GM19324 (cell line): ENCODE measurements at regions not wholly inside any gene's neighbourhood (a gene's known extent, or its start where the extent isn't known, plus 50 kb on each side); places are given as distances from the start of the nearest gene placed in this dataset.
"Not testable (repeated sequence)": the region's sequence is repeated elsewhere in the genome, so short reads cannot be mapped to it uniquely, and the experiment has no call there.

Experiments used
- ATAC-seq: cut with Tn5 transposase; IDR thresholded peaks from one replicate; pipeline ENCODE4 v1.9.1; 2021; ENCODE audit warnings: mild to moderate bottlenecking, moderate library complexity; ENCODE audit not compliant: unreplicated experiment, low FRiP score

- no peak for ATAC-seq
Measured at GRCh38 chr3:104149154-104149553, 1217.6 kb upstream of the ALCAM start.

GRCh38 chr3:104150724-104151123 is 1216.0 kb upstream of the ALCAM start:
- no peak for ATAC-seq

DNA sequence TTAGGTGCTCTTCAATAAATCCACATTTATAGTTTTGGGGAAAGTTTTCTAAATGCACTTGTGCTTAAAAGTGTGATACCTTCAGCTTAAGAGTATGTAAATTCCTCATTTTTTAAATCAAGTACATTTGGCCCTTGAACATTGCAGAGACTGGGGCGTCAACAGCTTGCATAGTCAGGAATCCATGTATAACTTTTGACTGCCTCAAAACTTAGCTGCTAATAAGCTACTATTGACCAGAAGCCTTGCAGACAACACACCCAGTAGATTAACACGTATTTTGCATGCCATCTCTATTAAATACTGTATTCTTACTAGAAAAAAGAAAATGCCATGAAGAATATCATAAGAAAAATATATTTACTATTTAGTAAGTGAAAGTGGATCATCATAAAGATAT is 1211.8 kb upstream of the ALCAM start:
- ATAC-seq = no peak

- no peak for ATAC-seq
Measured at GRCh38 chr3:104165866-104166265, 1200.8 kb upstream of the ALCAM start.

DNA sequence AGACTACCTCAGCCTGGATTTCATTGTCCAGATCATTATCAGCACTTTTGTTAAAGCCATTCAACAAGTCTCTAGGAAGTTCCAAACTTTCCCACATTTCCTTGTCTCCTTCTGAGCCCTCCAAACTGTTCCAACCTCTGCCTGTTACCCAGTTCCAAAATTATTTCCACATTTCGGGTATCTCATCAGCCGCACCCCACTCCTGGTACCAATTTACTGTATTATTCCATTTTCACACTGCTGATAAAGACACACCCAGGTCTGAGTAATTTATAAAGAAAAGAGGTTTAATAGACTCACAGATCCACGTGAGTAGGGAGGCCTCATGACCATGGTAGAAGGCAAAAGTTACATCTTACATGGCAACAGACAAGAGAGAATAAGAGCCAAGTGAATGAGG is 1198.3 kb upstream of the ALCAM start:
- no peak for ATAC-seq

GRCh38 chr3:104175696-104176095 is 1191.0 kb upstream of the ALCAM start:
- no peak for ATAC-seq

GRCh38 chr3:104176706-104177105 is 1190.0 kb upstream of the ALCAM start:
- no peak for ATAC-seq

GRCh38 chr3:104178680-104179079 is 1188.0 kb upstream of the ALCAM start:
- ATAC-seq = no peak

DNA sequence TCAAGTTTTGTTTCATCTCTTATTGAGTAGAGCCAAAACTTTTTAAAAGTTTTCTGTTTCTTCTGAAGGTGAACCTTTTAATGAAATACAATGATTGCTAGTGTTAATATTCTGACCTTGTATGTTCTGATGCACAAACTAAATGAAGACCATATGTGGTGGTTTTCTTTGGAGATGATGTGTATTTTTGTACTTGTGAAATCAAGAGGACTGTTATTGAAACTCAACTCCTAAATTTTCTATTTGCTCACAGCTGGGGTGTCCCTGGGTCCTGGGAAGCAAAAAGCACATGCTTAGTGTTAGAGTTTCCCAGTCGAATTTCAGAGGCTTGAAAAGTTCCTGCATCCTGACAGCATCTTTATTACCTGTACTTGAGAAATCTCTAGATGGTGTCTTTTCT is 1185.8 kb upstream of the ALCAM start:
- no peak for ATAC-seq

DNA sequence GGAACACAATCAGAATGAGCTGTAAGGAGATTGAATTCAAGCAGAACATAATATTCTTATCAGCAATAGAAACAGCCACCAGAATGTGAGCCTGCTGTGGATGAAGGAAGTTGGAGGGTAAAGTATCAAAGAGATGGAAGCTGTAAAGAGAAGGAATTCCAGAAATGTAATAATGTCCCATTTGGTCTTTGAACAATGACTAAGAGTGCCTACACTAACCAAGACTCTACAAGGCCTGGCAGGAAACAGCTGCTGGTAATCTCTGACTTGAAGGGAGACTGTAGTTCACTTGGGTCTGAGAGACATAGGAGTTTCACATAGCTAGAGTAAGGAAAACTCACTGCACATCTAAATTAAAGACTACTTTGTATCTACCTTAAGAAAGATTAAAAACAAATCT is 1176.0 kb upstream of the ALCAM start:
- no peak for ATAC-seq

DNA sequence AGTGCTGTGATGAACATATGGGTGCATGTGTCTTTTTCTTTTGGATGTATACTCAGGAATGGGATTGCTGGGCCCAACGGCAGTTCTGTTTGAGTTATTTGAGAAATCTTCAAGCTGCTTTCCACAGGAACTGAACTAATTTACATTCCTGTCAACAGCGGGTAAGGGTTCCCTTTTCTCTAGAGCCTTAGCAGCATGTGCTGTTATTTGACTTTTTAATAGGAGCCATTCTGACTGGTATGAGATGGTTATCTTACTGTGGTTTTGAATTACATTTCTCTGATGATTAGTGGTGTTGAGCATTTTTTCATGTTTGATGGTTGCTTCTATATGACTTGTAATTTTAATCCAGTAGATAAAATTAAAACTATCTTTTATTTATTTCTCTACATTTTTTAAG is 1168.6 kb upstream of the ALCAM start:
- ATAC-seq = no peak

DNA sequence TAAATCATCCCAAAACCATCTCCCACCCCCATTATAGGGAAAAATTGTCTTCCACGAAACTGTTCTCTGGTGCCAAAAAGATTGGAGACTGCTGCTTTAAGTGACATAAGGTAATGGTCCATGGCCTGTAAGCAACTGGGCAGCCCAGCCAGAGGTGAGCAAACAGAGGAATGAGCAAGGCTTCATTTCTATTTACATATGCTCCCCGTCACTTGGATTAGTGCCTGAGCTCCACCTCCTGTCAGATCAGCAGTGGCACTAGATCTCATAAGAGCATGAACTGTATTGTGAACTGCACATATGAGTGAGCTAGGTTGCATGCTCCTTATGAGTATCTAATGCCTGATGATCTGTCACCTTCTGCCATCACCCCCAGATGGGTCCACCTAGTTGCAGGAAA is 1159.8 kb upstream of the ALCAM start:
- ATAC-seq = no peak

GRCh38 chr3:104214277-104214676 is 1152.4 kb upstream of the ALCAM start:
- ATAC-seq = no peak

- ATAC-seq = no peak
Measured at GRCh38 chr3:104214937-104215336, 1151.8 kb upstream of the ALCAM start.

DNA sequence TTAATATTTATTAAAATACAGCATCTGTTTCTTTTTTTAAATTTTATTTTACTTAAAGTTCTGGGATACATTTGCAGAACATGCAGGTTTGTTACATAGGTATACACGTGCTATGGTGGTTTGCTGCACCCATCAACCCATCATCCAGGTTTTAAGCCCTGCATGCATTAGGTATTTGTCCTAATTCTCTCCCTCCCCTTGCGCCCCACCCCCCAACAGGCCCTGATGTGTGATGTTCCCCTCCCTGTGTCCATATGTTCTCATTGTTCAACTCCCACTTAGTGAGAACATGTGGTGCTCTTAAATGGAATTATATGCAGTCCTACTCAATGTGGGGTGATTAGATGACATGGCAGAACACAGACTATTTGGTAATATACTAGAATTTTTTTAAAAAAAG is 1147.7 kb upstream of the ALCAM start:
- ATAC-seq = not testable (repeated sequence)

DNA sequence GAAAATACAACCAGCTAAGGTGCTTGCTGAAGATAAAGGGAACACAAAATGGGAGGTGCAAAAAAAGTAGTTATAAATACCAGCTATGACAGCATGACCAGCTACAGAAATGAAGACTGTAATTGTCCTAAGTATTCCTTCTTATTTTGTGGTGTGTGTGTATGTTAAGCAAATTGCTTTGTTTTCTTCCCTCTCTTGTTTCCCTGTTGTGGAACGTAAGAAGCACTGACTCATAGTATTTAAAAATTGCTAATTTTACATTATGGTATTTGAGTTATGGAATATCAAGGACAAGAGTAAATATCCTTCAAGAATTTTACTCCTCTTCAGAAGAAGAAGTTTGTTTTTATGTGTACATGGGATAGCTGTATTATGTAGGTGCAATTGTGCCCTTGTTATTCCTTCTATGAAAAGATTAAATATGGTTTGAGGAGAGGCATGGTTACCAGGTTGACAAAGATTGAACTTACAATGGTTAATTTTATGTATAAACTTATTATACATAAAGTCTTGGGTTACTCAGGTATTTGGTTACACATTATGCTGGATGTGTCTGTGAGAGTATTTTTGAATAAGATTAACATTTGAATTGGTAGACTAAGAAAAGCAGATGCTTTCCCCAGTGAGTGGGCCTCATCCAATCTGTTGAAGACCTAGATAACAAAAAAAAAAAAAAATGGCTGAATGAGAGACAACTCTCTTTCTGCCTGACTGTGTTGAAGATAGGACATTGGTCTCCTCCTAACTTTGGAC is 1132.1 kb upstream of the ALCAM start:
- no peak for ATAC-seq

DNA sequence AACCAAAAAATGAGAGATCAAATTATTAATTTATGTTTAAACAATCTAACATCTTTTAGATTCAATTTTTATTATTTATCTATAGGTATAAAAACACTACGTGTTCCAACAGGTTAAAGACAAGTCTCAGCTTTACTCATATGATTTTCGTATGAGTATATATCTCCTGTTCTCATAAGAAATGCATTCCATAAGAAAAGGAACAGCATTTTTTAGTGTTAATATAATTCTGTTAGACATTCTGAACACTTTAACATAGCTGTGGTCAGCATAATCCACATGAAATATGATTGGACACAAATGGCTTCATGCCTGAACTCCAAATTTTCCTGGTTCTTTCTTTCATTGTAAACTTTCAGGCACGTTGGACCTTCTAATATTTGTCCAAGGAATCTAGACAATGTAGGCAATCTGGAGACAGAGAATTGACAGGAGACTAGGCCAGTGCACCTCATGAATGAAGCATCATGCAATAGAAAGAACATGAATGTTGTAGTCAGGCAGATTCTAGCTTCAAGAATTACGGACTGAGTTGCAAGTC is 1122.0 kb upstream of the ALCAM start:
- ATAC-seq = no peak

DNA sequence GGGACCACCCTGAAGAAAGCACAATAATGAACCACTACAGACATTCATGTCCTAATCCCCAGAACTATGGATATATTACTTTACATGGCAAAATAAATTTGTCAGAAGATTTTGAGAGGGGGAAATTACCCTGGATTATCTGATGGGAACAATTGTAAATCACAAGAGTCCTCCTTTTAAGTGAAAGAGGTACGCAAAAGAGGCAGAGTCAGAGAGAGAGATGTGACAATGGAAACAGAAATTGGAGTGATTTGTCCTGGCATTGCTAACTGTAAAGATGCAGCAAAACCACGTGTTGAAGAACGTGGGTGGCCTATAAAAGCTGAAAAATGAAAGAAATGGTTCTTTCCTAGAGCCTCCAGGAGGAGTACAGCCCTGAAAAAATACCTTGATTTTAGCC is 1121.4 kb upstream of the ALCAM start:
- no peak for ATAC-seq

DNA sequence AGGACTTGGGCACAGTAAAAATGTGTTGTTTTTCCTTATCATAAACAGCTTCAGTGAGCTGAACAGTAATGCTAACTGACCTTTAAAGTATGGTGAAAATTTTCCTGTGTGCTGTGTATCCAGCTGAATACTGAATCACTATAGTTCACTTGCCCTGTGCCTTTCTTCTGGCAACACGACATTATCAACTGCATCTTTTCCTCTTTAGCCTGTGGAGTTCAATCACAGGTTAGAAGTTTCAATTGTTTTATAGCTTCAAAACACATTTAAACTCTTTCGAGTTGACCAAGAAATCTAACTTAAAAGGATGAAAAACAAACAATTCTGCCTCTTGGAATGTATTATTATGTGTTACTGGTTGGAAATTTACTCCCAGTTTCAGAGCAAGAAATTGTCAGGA is 1120.7 kb upstream of the ALCAM start:
- no peak for ATAC-seq

GRCh38 chr3:104257486-104257885 is 1109.2 kb upstream of the ALCAM start:
- ATAC-seq = no peak

DNA sequence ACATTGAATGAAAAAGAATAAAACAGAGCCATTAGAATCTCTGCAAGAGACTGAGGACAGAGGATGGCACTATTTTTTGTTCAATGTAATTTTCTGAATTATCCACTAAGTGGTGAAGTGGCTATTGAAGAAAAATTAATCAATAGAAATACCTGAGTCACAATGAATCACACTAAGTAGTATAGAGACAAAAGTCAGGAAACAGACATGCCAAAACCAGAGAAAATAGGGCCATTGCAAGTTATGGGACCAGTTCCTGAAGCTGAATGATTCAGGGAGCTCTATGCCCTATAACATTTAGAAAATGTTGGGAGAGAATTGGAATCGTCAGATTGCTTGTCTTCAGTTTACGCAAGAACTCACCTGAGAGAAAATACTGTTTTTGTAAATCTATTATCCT is 1103.2 kb upstream of the ALCAM start:
- ATAC-seq = no peak

DNA sequence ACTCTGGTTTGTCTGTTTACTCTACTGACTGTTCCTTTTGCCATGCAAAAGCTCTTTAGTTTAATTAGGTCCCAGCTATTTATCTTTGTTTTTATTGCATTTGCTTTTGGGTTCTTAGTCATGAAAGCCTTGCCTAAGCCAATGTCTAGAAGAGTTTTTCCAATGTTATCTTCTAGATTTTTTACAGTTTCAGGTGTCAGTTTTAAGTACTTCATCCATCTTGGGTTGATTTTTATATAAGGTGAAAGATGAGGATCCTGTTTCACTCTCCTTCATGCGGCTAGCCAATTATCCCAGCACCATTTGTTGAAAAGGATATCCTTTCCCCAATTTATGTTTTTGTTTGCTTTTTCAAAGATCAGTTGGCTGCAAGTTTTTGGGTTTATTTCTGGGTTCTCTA is 1100.5 kb upstream of the ALCAM start:
- not testable (repeated sequence) for ATAC-seq

- no peak for ATAC-seq
Measured at GRCh38 chr3:104269771-104270170, 1096.9 kb upstream of the ALCAM start.
